ENCODE measurements at regions not wholly inside any gene's neighbourhood (a gene's known extent, or its start where the extent isn't known, plus 50 kb on each side); places are given as distances from the start of the nearest gene placed in this dataset.

DNA sequence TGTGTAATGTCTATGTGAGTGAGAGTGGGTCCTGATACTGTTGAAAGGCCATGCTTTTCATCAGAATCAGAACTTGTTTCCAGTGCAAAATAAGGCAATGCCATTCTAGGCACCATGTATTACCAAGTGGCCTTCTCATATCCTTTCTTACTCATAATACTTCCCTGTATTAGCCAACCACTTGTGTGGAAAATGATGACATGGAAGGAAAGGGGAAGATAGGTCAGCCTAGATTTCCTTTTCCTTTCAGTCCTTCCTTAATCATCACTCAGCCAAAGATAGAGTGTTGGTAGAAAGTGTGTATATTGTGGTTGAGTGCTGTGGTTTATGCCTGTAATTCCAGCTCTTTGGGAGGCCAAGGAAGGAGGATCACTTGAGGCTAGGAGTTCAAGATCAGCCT lies 158.6 kb upstream of the PREP start:
- H3K4me1 Mint-ChIP-seq (ENCODE audit: unreplicated experiment): no peaks in the 10 kb centered on the region

DNA sequence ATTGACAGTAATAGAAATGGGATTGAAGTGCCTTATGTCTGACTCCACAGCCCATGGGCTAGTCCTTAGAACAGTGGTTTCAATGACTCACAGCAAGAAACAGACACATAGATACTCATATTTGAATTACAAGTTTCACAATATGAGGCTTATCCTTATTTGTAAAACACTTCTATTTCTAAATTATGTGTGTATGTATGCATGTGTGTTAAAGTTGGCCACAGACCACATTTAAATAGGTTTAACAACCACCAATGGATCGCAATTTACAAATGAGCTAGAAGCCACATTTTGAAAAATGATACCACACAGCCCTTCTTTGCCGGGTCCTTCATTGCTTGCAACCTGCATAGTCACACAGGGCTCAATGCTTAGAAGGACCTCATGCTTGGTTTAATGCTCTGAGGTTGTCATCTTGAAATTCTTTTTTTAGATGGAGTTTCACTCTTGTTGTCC lies 157.8 kb upstream of the PREP start:
- TF ChIP-seq, protein P1, sequence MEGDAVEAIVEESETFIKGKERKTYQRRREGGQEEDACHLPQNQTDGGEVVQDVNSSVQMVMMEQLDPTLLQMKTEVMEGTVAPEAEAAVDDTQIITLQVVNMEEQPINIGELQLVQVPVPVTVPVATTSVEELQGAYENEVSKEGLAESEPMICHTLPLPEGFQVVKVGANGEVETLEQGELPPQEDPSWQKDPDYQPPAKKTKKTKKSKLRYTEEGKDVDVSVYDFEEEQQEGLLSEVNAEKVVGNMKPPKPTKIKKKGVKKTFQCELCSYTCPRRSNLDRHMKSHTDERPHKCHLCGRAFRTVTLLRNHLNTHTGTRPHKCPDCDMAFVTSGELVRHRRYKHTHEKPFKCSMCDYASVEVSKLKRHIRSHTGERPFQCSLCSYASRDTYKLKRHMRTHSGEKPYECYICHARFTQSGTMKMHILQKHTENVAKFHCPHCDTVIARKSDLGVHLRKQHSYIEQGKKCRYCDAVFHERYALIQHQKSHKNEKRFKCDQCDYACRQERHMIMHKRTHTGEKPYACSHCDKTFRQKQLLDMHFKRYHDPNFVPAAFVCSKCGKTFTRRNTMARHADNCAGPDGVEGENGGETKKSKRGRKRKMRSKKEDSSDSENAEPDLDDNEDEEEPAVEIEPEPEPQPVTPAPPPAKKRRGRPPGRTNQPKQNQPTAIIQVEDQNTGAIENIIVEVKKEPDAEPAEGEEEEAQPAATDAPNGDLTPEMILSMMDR (IDR thresholded peaks at IDR 0.05; ENCODE audit: unreplicated experiment): no peak
- no peak overlapping the region for H3K4me3 Mint-ChIP-seq (ENCODE audit: unreplicated experiment)
- no peaks in the 10 kb centered on the region for H3K36me3 Mint-ChIP-seq (ENCODE audit: low read depth, unreplicated experiment)
- no peaks in the 10 kb centered on the region for H3K9me3 Mint-ChIP-seq (ENCODE audit: unreplicated experiment)
- H3K4me1 Mint-ChIP-seq (ENCODE audit: unreplicated experiment): no peaks in the 10 kb centered on the region
- no peak overlapping the region for H3K27ac Mint-ChIP-seq (ENCODE audit: unreplicated experiment)
- DNase-seq (ENCODE audit: low spot score): no peak
- H3K27me3 Mint-ChIP-seq (ENCODE audit: unreplicated experiment): peaks cover 1% of the 10 kb centered on the region

More for the DNA sequence above, 158.6 kb upstream of the PREP start:
- Mint-ChIP-seq H3K27me3 (ENCODE audit: unreplicated experiment) (peaks cover 1% of the 10 kb centered on the region), H3K9me3 (ENCODE audit: unreplicated experiment) (no peaks in the 10 kb centered on the region), H3K36me3 (ENCODE audit: low read depth, unreplicated experiment) (no peaks in the 10 kb centered on the region), H3K27ac (ENCODE audit: unreplicated experiment) (no peak overlapping the region), H3K4me3 (ENCODE audit: unreplicated experiment) (no peak overlapping the region)
- no peak for DNase-seq (ENCODE audit: low spot score)
- TF ChIP-seq, protein P1 (IDR thresholded peaks at IDR 0.05; ENCODE audit: unreplicated experiment): no peak

DNA sequence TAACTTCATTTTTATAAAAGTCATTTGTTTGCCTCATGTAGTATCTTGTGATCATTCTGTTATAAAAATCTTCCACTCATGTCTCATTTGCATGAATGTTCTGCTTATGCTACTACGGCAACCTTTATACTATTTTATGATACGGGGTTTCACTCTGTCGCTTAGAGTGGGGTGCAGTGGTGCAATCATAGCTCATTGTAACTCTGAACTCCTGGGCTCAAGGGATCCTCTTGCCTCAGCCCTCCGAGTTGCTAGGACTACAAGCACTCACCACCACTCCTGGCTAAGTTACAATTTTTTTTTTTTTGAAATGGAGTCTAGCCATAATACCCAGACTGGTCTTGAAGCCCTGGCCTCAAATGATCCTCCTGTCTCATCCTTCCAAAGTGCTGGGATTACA lies 154.4 kb upstream of the PREP start:
- no peak for DNase-seq (ENCODE audit: low spot score)
- no peaks in the 10 kb centered on the region for H3K4me1 Mint-ChIP-seq (ENCODE audit: unreplicated experiment)
- TF ChIP-seq, protein P1 (IDR thresholded peaks at IDR 0.05; ENCODE audit: unreplicated experiment): no peak
- no peak overlapping the region for H3K4me3 Mint-ChIP-seq (ENCODE audit: unreplicated experiment)
- no peaks in the 10 kb centered on the region for H3K9me3 Mint-ChIP-seq (ENCODE audit: unreplicated experiment)
- peaks cover 4% of the 10 kb centered on the region for H3K27me3 Mint-ChIP-seq (ENCODE audit: unreplicated experiment)
- H3K27ac Mint-ChIP-seq (ENCODE audit: unreplicated experiment): no peak overlapping the region
- no peaks in the 10 kb centered on the region for H3K36me3 Mint-ChIP-seq (ENCODE audit: low read depth, unreplicated experiment)

DNA sequence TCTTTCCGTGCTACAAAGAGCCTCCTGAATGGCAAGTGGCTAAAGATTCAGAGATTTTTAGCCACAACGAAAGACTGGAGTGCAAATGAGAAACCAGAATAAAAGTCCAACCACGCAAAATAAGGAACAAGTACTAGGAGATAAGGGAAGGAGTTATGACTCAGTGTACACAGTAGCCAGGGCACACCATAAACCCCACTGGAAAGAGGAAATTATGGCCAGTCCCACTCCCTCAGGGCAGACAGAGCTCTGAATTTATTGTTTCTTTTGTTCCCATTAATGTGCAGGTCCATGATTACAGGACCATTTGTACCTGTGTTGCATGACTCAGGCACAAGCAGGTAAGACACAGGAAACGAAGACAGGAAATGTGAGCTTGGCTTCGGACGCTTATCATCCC lies 150.3 kb upstream of the PREP start:
- no peaks in the 10 kb centered on the region for H3K36me3 Mint-ChIP-seq (ENCODE audit: low read depth, unreplicated experiment)
- H3K27me3 Mint-ChIP-seq (ENCODE audit: unreplicated experiment): peaks cover 4% of the 10 kb centered on the region
- TF ChIP-seq, protein P1 (IDR thresholded peaks at IDR 0.05; ENCODE audit: unreplicated experiment): no peak
- H3K9me3 Mint-ChIP-seq (ENCODE audit: unreplicated experiment): no peaks in the 10 kb centered on the region
- no peak overlapping the region for H3K27ac Mint-ChIP-seq (ENCODE audit: unreplicated experiment)
- DNase-seq (ENCODE audit: low spot score): no peak
- H3K4me3 Mint-ChIP-seq (ENCODE audit: unreplicated experiment): no peak overlapping the region
- no peaks in the 10 kb centered on the region for H3K4me1 Mint-ChIP-seq (ENCODE audit: unreplicated experiment)

DNA sequence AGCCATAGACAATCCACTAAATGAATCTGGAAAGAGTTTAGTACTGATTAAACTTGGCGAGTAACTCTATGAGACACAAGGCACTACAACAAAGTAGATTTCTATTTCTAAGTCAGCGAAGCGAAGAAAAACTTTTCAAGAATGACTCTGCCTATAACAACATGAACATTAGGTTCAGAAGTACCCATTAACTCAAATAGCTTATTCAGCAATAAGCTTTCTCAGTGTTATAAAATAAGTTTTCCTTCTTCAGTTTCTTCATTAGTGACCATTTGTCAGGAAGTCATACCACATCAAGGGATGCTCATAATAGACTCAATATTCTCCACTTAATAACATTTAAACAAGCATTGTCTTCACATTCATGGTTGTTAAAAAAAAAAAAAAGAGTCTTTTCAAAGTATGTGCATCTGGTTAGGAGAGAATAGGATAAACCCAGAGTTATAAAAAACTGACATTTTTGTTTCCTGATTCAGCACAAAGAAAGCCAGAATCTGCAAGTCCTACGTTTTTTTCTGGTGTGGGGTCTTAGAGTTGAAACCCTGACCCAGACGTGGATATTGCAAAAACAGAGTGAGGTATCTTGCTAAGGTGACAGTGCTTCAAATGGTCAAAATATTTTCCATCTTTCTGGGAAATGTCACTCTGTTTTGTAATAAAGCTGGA lies 148.2 kb upstream of the PREP start:
- Mint-ChIP-seq H3K36me3 (ENCODE audit: low read depth, unreplicated experiment) (no peaks in the 10 kb centered on the region), H3K27me3 (ENCODE audit: unreplicated experiment) (peaks cover 3% of the 10 kb centered on the region), H3K27ac (ENCODE audit: unreplicated experiment) (no peak overlapping the region), H3K4me3 (ENCODE audit: unreplicated experiment) (no peak overlapping the region), H3K9me3 (ENCODE audit: unreplicated experiment) (no peaks in the 10 kb centered on the region), H3K4me1 (ENCODE audit: unreplicated experiment) (no peaks in the 10 kb centered on the region)
- DNase-seq (ENCODE audit: low spot score): no peak
- TF ChIP-seq, protein P1 (IDR thresholded peaks at IDR 0.05; ENCODE audit: unreplicated experiment): no peak
